ENCODE measurements at regions not wholly inside any gene's neighbourhood (a gene's known extent, or its start where the extent isn't known, plus 50 kb on each side); places are given as distances from the start of the nearest gene placed in this dataset.

GRCh38 chr2:60267122-60267521 lies 286.3 kb downstream of the BCL11A start:
- TF ChIP-seq, protein P1, sequence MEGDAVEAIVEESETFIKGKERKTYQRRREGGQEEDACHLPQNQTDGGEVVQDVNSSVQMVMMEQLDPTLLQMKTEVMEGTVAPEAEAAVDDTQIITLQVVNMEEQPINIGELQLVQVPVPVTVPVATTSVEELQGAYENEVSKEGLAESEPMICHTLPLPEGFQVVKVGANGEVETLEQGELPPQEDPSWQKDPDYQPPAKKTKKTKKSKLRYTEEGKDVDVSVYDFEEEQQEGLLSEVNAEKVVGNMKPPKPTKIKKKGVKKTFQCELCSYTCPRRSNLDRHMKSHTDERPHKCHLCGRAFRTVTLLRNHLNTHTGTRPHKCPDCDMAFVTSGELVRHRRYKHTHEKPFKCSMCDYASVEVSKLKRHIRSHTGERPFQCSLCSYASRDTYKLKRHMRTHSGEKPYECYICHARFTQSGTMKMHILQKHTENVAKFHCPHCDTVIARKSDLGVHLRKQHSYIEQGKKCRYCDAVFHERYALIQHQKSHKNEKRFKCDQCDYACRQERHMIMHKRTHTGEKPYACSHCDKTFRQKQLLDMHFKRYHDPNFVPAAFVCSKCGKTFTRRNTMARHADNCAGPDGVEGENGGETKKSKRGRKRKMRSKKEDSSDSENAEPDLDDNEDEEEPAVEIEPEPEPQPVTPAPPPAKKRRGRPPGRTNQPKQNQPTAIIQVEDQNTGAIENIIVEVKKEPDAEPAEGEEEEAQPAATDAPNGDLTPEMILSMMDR (IDR thresholded peaks at IDR 0.05): no peak

DNA sequence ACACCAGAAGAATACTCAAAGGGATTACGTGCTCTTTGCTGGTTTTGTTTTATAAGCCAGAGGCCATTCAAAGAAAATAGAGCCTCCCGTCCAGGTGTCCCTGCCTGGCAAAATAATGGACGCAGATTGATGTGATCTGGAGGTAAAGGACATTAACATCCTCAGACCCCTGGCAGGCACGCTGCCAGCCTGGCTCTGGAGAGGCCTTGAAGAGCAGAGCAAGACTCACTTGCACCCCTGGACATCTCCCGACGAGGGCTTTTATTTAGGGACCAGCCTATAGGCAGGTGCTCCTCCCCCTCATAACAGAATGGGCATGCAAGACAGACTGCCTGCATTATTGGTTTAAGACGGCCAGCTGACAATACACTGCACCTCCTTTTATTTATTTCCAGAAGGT lies 291.3 kb downstream of the BCL11A start:
- Histone ChIP-seq H3K27ac (no peak overlapping the region), H3K36me3 (no peaks in the 10 kb centered on the region), H3K9ac (ENCODE audit: low read depth in 2 of 2, low read length in 2 of 2) (no peak overlapping the region), H3K9me3 (no peaks in the 10 kb centered on the region), H3K27me3 (no peaks in the 10 kb centered on the region), H3K4me3 (no peak overlapping the region), H3K4me1 (no peaks in the 10 kb centered on the region)
- no peak for DNase-seq
- TF ChIP-seq, protein P1 (IDR thresholded peaks at IDR 0.05): no peak
- intact Hi-C loops (cut with DNase I): no loop called here

More at GRCh38 chr2:60267122-60267521, 286.3 kb downstream of the BCL11A start:
- intact Hi-C loops (cut with DNase I): no loop called here
- H3K9me3 ChIP-seq: no peaks in the 10 kb centered on the region
- H3K27me3 ChIP-seq: no peaks in the 10 kb centered on the region
- no peaks in the 10 kb centered on the region for H3K36me3 ChIP-seq
- no peak overlapping the region for H3K9ac ChIP-seq (ENCODE audit: low read depth in 2 of 2, low read length in 2 of 2)
- H3K27ac ChIP-seq: no peak overlapping the region
- no peaks in the 10 kb centered on the region for H3K4me1 ChIP-seq
- DNase-seq: no peak
- no peak overlapping the region for H3K4me3 ChIP-seq

DNA sequence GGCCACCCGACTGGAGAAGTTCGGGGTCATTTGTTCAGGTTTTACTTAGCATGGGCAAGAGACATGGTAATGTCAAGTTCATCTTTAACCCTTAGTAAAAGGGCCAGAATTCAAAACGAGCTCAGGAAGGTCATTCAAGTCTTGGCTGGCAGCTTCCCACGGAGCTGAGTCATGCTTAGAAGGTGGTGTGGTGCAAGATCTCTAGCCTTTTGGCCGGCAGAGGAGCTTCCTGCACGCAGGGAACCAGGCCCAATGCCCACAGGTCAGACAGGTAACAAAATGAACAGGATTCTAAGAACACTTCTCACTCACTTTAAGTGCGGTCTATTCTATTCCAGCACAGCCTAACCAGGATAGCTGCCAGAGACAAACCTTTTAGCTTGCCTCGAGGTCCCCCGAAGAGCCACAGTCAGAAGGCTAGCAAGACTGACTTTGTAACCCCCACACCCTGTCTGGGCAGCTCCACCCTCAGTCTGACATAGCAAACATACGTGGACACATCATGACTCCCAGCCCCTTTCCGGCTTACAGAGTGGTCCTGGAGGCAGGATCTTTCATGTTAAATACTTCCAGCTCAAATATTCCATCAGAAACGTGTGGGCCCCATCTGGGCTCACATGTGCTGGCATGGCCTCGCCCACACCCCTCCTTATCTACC lies 292.7 kb downstream of the BCL11A start:
- H3K27ac ChIP-seq: no peak overlapping the region
- no peaks in the 10 kb centered on the region for H3K4me1 ChIP-seq
- intact Hi-C loops (cut with DNase I): no loop called here
- no peak overlapping the region for H3K9ac ChIP-seq (ENCODE audit: low read depth in 2 of 2, low read length in 2 of 2)
- no peaks in the 10 kb centered on the region for H3K36me3 ChIP-seq
- H3K27me3 ChIP-seq: no peaks in the 10 kb centered on the region
- H3K9me3 ChIP-seq: no peaks in the 10 kb centered on the region
- no peak overlapping the region for H3K4me3 ChIP-seq
- no peak for DNase-seq
- TF ChIP-seq, protein P1 (IDR thresholded peaks at IDR 0.05): no peak

GRCh38 chr2:60259781-60260180 lies 293.7 kb downstream of the BCL11A start:
- Histone ChIP-seq H3K36me3 (no peaks in the 10 kb centered on the region), H3K27me3 (no peaks in the 10 kb centered on the region), H3K9me3 (no peaks in the 10 kb centered on the region), H3K9ac (ENCODE audit: low read depth in 2 of 2, low read length in 2 of 2) (no peak overlapping the region), H3K4me3 (no peak overlapping the region), H3K4me1 (no peaks in the 10 kb centered on the region), H3K27ac (no peak overlapping the region)
- DNase-seq: no peak
- TF ChIP-seq, protein P1 (IDR thresholded peaks at IDR 0.05): no peak
- intact Hi-C loops (cut with DNase I): no loop called here

DNA sequence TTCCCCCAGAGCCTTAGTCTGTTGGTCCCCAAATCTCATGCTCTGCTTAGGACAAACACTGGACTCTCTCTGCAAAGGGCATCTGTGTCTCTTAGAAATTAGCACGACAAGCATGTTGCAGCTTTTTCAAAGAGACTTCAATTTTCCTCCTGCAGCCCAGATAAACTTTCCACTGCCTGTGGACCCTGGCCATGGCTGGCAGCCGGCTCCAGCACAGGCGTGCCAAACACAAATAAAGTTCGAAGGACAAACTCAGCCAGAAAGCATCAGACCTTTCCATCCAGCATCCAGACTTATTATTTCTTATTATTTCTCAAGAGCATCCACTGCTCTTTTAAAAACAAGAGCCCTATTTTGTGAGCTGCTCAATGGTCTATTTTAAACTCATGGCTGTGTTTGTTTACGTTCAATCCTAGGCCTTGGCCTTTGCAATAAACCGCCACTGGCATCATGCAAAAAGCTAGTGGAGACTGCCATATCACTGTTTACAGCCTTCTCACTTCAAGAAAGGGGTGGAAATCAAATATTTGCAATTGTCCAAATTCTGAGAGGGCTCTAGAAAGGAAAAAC lies 300.8 kb downstream of the BCL11A start:
- no peak for DNase-seq

More for the DNA sequence above, 300.8 kb downstream of the BCL11A start:
- H3K9ac ChIP-seq (ENCODE audit: low read depth in 2 of 2, low read length in 2 of 2): no peak overlapping the region
- no peaks in the 10 kb centered on the region for H3K36me3 ChIP-seq
- H3K27me3 ChIP-seq: no peaks in the 10 kb centered on the region
- TF ChIP-seq, protein P1 (IDR thresholded peaks at IDR 0.05): no peak
- H3K27ac ChIP-seq: no peak overlapping the region
- no peaks in the 10 kb centered on the region for H3K4me1 ChIP-seq
- no peaks in the 10 kb centered on the region for H3K9me3 ChIP-seq
- intact Hi-C loops (cut with DNase I): no loop called here
- no peak overlapping the region for H3K4me3 ChIP-seq
